Breast epithelium (tissue), 3 donors: ENCODE measurements at regions not wholly inside any gene's neighbourhood (a gene's known extent, or its start where the extent isn't known, plus 50 kb on each side); places are given as distances from the start of the nearest gene placed in this dataset.

Experiments used
- POLR2A ChIP-seq: fragments of 450-650 bp; IDR thresholded peaks from one replicate; pipeline ENCODE4 v1.6.1; 2016; ENCODE audit warnings: antibody characterized with exemption, mild to moderate bottlenecking, moderate library complexity
- POLR2AphosphoS5 ChIP-seq, 3 donors: sonication (generic); formaldehyde crosslinking; IDR thresholded peaks; one replicate each; pipeline ENCODE4 v1.6.1; 2017; ENCODE audit warnings: antibody characterized with exemption in 3 of 3
- TF ChIP-seq, protein P1 (sequence below), 3 donors: fragments of 450-650 bp; IDR thresholded peaks; one replicate each; pipeline ENCODE4 v1.5.1; 2016 to 2017; ENCODE audit warnings: antibody characterized with exemption in 3 of 3, mild to moderate bottlenecking in 3 of 3, moderate library complexity in 3 of 3

DNA sequence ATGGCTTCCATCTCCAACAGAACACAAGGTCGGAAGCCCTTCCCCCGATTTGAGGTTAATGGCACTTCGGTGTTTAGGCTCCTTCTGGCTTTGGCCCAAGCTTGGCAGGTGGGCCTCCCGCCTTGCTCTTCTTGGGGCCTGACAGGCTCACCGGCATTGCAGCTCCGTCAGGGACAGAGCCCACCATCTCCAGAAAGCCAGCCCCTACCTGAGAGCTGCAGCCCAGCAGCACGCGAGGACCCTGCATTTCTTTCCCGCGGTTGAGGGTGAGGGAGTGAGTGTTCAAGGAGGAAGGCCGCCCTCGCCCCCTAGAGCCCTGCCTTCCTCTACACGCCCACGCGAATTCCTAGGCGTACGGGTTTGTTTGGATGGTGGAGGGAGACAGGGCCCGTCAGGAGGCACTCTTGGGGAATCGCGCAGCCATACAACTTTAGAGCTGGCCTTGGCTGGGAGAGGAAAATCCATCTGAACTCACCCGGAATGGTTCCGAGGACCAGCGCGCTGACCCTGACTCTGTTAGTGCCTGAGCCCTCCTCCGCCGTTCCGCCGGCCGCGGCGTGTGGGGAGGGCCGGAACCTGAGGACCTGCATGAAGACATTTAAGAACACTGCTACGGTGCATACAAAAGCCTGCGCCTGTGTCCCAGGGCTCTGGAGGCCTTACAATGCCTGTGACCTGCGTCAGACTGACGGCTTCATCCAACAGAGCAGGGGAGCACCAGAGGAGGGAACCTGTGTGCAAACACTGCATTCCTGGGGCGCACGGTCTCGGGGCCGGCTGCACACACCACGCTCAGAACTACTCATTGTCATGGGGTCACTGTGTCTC, 73.8 kb downstream of the MRPL36 start:
- TF ChIP-seq, protein P1, sequence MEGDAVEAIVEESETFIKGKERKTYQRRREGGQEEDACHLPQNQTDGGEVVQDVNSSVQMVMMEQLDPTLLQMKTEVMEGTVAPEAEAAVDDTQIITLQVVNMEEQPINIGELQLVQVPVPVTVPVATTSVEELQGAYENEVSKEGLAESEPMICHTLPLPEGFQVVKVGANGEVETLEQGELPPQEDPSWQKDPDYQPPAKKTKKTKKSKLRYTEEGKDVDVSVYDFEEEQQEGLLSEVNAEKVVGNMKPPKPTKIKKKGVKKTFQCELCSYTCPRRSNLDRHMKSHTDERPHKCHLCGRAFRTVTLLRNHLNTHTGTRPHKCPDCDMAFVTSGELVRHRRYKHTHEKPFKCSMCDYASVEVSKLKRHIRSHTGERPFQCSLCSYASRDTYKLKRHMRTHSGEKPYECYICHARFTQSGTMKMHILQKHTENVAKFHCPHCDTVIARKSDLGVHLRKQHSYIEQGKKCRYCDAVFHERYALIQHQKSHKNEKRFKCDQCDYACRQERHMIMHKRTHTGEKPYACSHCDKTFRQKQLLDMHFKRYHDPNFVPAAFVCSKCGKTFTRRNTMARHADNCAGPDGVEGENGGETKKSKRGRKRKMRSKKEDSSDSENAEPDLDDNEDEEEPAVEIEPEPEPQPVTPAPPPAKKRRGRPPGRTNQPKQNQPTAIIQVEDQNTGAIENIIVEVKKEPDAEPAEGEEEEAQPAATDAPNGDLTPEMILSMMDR (IDR thresholded peaks at IDR 0.05) = no peak
- TF ChIP-seq POLR2A (no peak), POLR2AphosphoS5 (IDR thresholded peaks at IDR 0.05) (no peak)
